Left lobe of liver (tissue), 2 donors: ENCODE measurements at regions not wholly inside any gene's neighbourhood (a gene's known extent, or its start where the extent isn't known, plus 50 kb on each side); places are given as distances from the start of the nearest gene placed in this dataset.
"Not testable (repeated sequence)": the region's sequence is repeated elsewhere in the genome, so short reads cannot be mapped to it uniquely, and the experiment has no call there.

Source experiments
- ATAC-seq: fragments of 200-7000 bp; cut with Tn5 transposase; one replicate; pipeline ENCODE4 v1.9.1; 2020; ENCODE audit warnings: mild to moderate bottlenecking, moderate library complexity
- DNase-seq: peaks from one replicate; pipeline ENCODE4 v3.0.0-alpha.2; 2020; ENCODE audit warnings: low spot score
- donor health status: DM: no; HTN: no; CAD: no; lungs with moderate emphysema.
- donor health status: DM: no; HTN: yes; CAD: no.

DNA sequence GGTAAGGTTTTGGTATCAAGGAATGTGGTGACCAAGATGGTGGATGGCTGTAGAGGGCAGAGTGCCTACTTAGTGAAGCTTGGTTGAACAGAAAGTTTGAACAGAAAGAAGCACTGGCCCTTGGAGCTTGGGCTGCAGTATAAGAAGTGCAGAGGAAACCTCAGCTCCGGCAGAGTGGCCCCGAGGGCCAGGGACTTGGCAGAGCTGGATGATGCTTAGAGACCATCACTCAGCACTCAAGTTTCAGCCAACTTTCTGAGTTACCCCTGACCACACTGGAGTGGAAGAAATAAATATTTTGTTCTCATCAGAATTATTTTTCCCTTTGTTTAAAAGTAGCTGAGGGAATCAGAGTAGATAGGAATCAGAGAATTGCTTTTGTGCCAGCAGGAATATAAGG lies 336.7 kb downstream of the C7orf25 start:
- DNase-seq (no peak), ATAC-seq (no peak)

DNA sequence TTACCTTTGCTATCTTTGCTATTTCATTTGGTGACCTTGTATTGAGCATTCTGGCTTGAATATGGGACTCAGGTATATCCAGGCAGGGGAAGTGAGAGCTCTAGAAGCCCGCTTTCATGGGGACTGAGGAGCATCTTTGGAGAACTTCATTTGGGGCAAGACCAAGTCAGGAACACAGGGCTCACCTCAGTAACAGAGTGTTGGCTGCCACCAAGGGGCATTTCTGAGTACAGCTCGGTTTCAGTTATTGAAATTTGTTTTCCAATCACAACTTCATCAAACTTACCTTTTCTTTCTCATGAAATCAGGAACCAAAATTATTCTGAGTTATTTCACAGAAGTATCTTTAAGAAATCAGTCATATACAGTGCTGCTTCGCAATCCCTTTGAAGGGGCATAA lies 337.2 kb downstream of the C7orf25 start:
- DNase-seq (no peak), ATAC-seq (no peak)

DNA sequence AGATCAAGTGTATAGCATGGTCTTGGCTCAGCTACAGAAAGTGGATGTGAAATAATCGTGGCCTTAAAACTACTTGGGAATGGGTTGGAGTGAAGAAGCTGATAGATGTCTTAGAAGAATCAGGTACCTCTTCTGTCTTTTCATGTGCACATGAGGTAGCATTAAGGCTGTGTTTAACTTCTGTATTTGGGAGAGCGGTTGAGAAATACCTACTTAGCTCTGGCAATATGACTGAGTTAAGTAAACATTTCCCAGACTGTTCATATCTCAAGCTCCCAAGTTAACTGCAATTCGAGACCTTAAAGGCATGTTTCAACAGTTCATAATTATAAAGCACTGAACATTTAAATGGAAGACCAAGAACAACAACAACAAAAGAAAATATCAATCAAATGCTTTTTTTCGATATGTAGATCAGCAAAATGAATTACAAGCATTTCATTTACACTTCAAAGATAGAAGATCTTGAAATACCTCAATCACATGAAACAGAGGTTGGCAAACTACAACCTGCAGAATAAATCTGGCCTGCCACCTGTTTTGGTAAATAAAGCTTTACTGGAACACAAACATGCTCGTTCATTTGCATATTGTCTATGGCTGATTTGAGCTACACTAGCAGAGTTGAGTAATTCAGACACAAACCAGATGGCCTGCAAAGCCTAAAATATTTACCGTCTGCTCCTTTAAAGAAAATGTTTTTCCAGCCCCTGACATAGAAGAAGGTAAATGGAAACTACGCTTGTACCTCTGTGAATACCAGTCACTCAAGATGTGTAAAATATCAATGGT lies 337.1 kb upstream of the GLI3 start:
- ATAC-seq (no peak), DNase-seq (no peak)

DNA sequence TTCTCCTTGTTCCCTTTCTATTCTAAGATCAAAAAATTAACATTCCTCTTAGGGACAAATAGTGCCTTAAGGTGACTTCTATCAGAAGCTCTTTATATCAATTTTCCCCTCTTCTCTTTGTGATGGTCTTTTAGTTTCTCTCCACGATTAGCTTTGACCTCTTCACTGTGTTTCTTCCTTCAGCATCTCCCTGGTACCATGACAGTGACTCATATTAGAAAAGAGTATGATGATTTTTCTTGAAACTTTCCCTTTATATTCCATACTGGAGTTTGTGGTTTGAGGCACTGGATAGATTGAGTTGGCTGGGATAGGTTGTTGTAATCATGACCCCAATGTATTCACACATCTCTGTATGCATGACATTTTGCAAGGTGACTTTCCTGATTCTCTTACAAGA lies 335.6 kb upstream of the GLI3 start:
- no peak for ATAC-seq
- DNase-seq, result no peak

DNA sequence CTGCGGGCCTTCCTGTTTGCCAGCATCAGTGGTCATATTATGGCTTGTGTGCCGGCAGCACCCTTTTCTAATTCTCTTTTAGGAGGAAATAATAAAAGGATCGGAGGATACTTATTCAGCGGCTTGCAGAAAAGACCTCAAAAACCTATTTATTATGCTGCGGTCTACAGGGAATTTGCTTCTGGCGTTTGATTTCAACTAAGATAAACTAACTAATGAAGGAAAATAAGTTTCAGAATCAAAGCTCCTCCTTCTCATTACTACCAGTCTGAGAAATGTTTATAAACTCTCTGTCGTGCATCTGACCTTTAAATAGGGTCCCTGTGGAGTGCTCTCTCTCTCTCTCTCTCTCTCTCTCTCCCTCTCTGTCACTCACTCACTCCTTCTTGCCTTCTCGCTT lies 335.0 kb upstream of the GLI3 start:
- no peak for ATAC-seq
- no peak for DNase-seq

DNA sequence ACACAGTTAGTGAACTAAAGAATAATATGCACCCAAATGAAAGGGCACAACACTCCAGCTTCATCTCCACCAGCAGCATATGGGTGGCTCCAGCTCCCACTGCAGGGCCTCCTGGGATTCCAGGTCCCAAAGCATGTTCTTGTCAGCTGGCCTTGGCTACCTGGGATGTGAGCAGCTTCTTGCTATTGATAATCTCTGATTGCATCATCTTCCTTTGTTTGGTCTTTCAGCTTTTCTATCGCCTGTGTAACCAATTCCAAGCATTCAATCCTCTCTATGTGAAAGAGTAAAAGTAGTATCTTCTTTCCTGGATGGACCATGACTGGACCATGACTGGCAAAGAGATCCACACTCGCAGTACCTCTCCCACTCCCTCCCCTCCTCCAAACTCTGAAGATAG lies 333.9 kb upstream of the GLI3 start:
- ATAC-seq (no peak), DNase-seq (no peak)

DNA sequence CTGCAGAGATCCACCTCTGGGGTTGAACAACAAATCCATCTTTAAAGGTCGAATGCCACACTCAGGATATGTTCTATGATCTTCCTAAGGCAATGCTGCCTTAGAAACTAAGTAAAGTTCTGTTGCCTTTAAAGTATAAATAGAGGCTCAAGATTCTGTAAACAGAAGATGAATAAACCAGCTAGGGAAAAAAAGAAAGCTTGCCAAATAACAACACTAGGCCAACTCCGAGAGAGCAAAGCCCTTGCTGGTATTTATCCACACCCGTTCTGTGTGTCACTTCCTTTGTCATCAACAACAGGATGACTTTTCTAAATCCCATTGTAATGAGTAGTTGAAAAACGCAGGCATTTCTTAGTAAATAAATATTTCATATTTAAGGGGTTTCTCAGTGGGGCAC lies 330.0 kb upstream of the GLI3 start:
- no peak for DNase-seq
- no peak for ATAC-seq

DNA sequence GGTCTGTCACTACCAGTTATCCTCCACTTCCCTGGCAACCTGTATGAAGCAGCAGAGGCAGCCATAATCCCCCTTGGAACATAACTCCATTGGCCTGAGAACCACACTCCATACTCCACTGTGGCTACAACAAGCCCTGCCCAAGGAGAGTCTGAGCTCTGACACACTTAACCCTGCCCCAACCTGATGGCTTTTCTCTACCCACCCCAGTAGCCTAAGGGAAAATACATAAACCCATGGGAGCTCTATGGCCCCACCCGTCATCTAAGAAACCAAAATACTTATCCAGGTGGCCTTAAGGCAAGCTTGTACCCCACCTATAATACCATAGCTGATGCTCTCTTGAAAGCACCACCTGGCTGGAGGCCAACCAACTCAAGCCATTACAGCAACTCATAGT lies 324.8 kb upstream of the GLI3 start:
- ATAC-seq (no peak), DNase-seq (no peak)

DNA sequence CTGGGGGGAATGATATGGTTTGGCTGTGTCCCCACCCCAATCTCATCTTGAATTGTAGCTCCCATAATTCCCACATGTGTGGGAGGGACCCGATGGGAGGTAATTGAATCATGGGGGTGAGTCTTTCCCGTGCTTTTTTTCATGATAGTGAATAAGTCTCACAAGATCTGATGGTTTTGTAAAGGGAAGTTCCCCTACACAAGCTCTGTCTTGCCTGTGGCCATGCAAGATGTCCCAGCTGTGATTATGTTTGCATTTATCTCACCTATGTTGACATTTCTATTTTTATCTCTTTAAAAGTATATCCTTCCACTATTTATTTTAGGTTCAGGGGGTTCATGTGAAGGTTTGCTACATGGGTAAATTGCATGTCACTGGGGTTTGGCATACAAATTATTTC lies 323.9 kb upstream of the GLI3 start:
- no peak for ATAC-seq
- DNase-seq, result no peak

DNA sequence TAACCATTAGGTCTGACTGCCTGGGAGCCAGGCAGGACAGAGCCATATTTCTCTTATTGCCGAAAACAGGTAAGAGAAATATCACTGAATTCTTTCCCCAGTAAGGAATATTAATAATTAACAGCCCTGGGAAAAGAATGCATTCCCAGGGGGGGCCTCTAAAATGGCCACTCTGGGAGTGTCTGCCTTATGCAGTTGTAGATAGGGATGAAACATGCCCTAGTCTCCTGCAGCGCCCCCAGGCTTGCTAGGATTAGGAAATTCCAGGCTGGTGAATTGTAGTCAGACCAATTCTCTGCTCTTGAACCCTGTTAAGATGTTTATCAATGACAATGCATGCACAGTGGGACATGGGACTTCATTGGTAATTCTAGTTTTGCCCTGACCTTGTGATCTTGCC lies 317.9 kb upstream of the GLI3 start:
- ATAC-seq, DNase-seq: not testable (repeated sequence)

DNA sequence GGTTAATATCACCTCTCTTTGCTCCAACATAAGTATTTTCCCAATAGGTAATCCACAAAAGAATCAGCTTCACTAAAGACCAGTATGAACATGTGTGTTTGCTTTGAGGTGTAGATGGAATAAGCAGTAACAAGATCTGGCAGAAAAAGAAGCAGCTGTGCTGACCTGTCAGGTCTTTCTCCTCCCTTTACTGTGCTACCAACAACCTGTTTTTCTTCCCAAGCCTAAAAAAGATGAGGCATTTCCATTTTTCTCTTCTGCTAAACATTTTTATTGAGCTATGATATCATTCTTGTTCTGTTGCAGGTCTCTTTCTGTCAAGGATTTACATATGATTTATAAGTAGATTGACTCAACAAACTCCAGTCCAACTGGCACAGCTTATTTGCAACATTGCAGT lies 315.2 kb upstream of the GLI3 start:
- ATAC-seq (no peak), DNase-seq (no peak)

DNA sequence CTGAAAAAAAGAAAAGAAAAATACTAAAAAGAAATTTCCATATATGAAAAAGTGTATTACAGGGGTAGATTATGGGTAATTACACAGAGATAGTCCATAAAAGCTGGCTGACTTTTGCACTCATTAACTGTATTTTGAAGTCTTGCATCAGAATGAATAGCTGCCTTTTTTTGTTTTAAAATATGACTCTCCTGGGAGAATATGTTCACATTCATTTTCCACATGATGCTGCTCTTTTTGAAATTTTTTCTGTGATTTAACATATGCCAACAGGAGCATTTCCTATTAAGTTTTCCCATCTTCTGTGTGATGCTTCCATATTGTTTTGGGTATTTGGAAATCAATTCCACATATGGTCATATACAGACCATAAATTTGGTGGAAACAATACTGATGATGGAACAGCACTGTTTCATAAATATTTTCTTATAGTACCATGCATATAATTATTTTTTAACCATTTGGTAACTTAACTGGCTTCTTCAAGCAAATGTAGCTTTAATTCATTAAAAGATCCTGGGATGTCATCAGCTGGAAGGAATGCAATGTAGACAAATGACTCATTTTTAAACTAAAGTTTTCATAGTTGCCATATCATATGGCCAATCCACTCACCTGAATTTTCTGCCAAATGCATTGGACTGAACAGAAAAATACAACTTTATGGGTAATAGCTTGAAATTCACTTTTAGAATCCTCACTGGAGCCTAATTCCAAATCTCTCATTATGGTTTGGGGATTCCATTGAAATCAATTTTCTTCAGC lies 313.9 kb upstream of the GLI3 start:
- no peak for DNase-seq

DNA sequence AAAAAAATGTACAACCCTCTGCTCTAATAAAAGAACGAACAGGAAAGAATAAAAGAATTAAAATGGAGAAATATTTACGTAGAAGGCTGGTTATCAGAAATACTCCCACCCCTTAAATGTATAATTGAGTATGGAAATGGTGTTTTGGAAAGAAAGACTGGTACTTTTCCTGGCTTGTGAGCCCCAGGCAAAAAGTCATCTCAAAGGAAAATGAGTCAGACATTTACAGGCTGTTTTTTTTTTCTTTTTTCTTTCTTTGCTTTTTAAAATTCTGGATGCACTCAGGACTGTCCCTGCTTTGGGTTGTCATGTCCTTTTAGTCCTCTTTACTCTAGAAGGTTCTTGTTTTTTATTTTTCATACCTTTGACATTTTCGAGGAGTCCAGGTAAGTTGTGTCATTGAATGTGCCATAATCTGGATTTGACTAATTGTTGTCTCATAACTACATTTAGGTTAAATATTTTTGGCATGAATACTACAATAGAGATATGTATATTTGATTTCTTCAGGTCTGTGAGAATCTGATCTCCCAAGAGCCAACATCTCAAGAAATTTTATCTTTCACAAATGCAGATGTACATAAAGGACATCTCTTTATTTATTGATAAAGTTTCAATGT lies 313.0 kb upstream of the GLI3 start:
- DNase-seq (no peak), ATAC-seq (no peak)

More for the DNA sequence above, 313.9 kb upstream of the GLI3 start:
- ATAC-seq, result no peak

DNA sequence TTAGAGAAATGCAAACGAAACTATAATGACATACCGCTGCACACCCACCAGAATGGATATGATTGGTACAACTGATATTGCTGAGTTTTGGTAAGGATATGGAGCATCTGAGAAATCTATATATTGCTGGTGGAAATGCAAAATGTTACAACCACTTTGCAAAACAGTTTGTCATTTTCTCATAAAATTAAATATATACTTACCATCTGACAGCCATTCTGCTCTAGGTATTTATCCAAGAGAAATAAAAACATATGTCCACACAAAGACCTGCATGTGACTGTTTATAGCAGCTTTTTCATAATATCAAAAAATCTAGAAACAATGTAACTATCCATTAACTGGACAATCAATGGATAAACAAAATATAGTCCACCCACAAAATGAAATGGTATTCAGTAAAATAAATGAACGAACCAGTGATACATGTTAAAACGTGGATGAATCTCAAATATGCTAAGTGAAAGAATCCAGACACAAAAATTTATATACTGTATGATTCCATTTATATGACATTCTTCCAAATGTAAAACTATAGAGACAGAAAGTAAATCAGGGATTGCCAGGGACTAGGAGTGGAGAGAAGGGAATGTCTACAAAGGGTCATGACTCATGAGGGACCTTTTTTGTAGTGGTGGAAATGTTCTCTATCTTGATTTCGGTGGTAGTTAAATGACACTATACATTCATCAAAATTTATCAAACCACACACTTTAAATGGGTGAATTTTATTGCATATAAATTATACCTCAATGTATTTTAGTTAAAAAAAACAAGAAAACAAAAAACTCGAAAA lies 312.0 kb upstream of the GLI3 start:
- DNase-seq (no peak), ATAC-seq (no peak)

DNA sequence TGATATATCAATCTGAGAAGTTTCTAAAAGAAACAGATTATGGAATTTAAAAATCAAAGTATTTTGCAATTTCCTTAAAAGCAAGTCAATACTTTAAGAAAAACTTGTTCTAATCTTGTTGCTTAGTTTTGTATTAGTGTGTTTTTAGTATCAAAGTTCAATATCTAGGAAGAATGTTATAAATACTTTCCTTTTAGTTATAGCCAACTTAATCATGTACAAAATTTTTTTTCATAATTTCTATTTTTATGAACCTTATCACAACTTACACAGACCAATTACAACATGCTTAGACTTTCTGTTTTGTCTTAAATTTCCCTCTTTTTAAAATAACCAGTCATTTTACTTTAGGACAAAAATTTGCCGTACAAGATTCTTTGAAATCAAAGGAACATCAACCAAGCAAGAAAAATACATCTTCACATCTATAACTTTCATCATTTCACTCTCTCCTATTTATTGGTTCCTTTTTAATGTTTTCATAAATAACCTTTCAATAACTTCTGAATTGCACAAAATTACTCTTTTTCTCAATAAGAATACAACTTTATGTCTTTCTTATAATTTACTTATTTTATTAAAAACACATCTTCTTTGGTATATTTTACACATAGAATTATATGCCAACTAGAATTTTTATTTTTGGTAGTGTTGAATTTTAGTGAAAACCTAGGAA lies 308.2 kb upstream of the GLI3 start:
- ATAC-seq (no peak), DNase-seq (no peak)

DNA sequence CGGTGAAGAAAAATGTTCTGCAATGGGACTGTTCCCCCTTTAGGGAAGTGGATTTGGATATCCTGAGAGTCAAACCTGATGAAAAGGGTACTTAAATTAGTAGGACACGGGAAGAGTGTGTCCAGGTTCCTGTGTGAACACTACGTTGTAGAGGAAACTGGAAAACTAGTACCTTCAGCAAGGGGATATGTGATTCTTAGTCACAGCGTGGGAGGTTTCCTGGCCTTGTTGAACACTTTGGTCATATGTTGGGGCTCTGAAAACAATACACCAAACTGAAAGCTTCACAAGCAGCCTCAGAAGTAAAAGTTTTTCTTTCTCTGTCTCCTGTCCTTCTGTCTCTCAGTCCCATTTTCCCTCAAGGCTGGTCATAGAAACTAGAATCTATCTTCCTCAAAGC lies 306.9 kb upstream of the GLI3 start:
- DNase-seq (no peak), ATAC-seq (no peak)

DNA sequence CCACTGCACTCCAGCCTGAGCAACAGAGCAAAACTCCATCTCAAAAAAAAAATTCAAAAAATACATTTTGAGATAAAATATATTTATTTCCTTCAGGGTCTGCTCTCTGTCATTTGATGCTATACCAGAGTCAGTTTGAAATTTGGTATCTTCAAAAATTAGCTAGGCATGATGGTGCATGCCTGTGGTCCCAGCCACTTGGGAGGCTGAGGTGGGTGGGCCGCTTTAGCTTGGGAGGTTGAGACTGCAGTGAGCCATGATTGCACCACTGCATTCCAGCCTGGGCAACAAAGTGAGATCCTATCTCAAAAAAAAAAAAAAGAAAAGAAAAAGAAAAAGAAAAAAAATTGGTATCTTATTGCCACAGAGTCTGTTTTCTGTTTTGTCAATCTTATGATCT lies 305.4 kb upstream of the GLI3 start:
- ATAC-seq, DNase-seq: not testable (repeated sequence)

DNA sequence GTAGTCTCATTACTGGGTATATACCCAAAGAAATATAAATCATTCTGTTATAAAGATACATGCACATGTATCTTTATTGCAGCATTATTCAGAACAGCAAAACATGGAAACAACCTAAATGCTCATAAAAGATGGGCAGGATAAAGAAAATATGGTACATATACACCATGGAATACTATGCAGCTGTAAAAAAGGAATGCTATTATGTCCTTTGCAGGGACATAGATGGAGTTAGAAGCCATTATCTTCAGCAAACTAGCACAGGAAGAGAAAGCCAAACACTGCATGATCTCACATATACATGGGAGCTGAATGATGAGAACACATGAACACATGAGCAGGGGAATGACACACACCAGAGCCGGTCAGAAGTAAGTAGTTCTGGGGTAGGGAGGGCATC lies 297.4 kb upstream of the GLI3 start:
- ATAC-seq (no peak), DNase-seq (no peak)

DNA sequence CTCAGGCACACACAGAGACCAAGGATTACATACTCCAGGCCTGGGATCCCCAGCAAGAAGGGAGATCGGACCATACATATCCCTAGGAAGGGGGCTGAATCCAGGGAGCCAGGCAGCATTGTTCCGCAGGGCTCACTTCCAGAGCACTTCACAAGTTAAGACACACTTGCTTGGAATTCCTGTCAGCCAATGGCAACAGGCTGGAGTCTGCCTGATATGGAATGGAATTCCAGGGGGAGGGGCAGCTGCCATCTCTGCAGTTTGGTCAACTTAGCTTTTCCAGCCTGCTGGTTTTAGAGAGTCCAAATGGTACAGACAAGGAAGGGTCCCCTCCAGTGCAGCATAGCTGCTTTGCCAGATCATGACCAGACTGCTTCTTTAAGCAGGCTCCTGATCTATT lies 290.0 kb upstream of the GLI3 start:
- ATAC-seq, result no peak
- DNase-seq, result no peak

DNA sequence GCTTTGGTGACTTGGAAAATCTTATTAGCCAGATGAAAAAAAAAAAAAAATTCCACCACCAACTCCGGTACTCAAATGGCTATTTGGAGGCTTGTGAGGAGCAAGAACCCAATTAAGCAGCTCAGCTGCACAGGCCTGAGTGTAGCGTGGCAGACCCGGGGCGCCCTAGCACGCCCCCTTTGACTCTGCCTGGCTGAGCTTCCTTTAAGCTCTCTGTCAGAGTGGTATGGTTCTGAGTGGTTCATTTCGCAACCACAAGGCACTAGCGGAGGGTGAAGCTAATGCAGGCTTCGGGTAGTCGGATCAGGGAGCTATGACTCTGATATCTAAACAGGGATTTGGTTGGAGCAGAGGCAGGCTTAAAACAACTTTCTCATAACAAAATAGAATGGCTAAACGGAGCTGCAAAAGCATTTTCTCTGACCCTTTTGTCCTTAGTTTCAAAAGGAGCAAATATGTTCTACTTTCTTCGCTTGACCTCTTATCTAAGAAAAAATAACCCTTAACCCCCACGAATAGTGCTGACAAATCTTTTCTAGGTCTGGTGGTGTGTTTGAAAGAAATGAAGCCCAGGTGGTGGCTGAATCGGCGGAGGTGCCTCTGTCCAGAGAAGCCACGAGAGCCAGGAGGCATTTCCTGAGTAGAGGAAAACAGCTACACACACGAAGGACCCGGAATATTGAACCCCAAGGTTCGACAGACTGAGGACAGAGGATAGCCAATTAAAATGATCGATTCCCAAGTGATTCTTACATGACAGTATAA lies 285.4 kb upstream of the GLI3 start:
- no peak for DNase-seq
- no peak for ATAC-seq
